Liver (tissue), 8 donors: ENCODE measurements at regions not wholly inside any gene's neighbourhood (a gene's known extent, or its start where the extent isn't known, plus 50 kb on each side); places are given as distances from the start of the nearest gene placed in this dataset.

Experiments used
- DNase-seq: peaks from one replicate; pipeline ENCODE4 v3.0.0-alpha.2; 2017; ENCODE audit warnings: low spot score
- H3K27ac ChIP-seq, 2 donors: one replicate each; pipeline ENCODE4 v1.7.0; 2013; ENCODE audit warnings: inconsistent platforms in 2 of 2, low read length in 2 of 2, control low read depth in 1 of 2, low read depth in 1 of 2, mild to moderate bottlenecking in 1 of 2
- H3K27me3 ChIP-seq, 4 donors: one replicate each; pipeline versions ENCODE4 v1.6.1 to v1.7.0; 2013; ENCODE audit warnings: low read length in 3 of 4, inconsistent platforms in 1 of 4, mild to moderate bottlenecking in 1 of 4, moderate library complexity in 1 of 4; ENCODE audit not compliant: control insufficient read depth in 4 of 4, insufficient read depth in 4 of 4
- H3K36me3 ChIP-seq, 4 donors: one replicate each; pipeline versions ENCODE4 v1.6.1 to v1.7.0; 2013; ENCODE audit warnings: low read length in 3 of 4, mild to moderate bottlenecking in 3 of 4, low read depth in 1 of 4, moderate library complexity in 1 of 4; ENCODE audit not compliant: control insufficient read depth in 4 of 4, insufficient read depth in 3 of 4
- H3K4me1 ChIP-seq, 4 donors: one replicate each; pipeline versions ENCODE4 v1.6.1 to v1.7.0; 2013; ENCODE audit warnings: low read length in 3 of 4, mild to moderate bottlenecking in 3 of 4, moderate library complexity in 1 of 4; ENCODE audit not compliant: control insufficient read depth in 4 of 4, insufficient read depth in 4 of 4
- H3K4me3 ChIP-seq, 3 donors: one replicate each; pipeline versions ENCODE4 v1.6.1 to v1.7.0; 2013; ENCODE audit warnings: low read length in 3 of 3, control low read depth in 1 of 3, low read depth in 1 of 3, mild to moderate bottlenecking in 1 of 3
- H3K9ac ChIP-seq, 2 donors: one replicate each; pipeline ENCODE4 v1.7.0; 2013; ENCODE audit warnings: low read length in 2 of 2, mild to moderate bottlenecking in 2 of 2, moderate library complexity in 2 of 2, control low read depth in 1 of 2, low read depth in 1 of 2
- H3K9me3 ChIP-seq, 4 donors: one replicate each; pipeline versions ENCODE4 v1.6.1 to v1.7.0; 2013; ENCODE audit warnings: low read length in 3 of 4; ENCODE audit not compliant: control insufficient read depth in 4 of 4
- EGR1 ChIP-seq, 2 donors: IDR thresholded peaks; 2 replicates each; pipeline ENCODE4 v1.6.1; 2016 to 2018; ENCODE audit warnings: antibody characterized with exemption in 2 of 2, low read depth in 2 of 2
- FOXA1 ChIP-seq: IDR thresholded peaks from 2 replicates; pipeline ENCODE4 v1.6.1; 2016; ENCODE audit warnings: antibody characterized with exemption
- FOXA2 ChIP-seq: IDR thresholded peaks from 2 replicates; pipeline ENCODE4 v1.6.1; 2016; ENCODE audit warnings: antibody characterized with exemption
- GABPA ChIP-seq, 2 donors: IDR thresholded peaks in 1 of 2; conservative IDR thresholded peaks in 1 of 2; 2 replicates each; pipeline ENCODE4 v1.6.1; 2016; ENCODE audit warnings: antibody characterized with exemption in 2 of 2, mild to moderate bottlenecking in 1 of 2, moderate library complexity in 1 of 2
- HNF4A ChIP-seq, 2 donors: conservative IDR thresholded peaks; 2 replicates each; pipeline ENCODE4 v1.6.1; 2016; ENCODE audit warnings: antibody characterized with exemption in 2 of 2, mild to moderate bottlenecking in 2 of 2
- HNF4G ChIP-seq: IDR thresholded peaks from 2 replicates; pipeline ENCODE4 v1.6.1; 2016; ENCODE audit warnings: antibody characterized with exemption
- JUND ChIP-seq, 2 donors: IDR thresholded peaks; 2 replicates each; pipeline ENCODE4 v1.6.1; 2016; ENCODE audit warnings: antibody characterized with exemption in 2 of 2
- NR2F2 ChIP-seq: IDR thresholded peaks from 2 replicates; pipeline ENCODE4 v1.6.1; 2016; ENCODE audit warnings: antibody characterized with exemption
- RAD21 ChIP-seq, 2 donors: IDR thresholded peaks; 2 replicates each; pipeline ENCODE4 v1.6.1; 2016; ENCODE audit warnings: antibody characterized with exemption in 2 of 2, mild to moderate bottlenecking in 2 of 2
- RXRA ChIP-seq, 2 donors: IDR thresholded peaks; 2 replicates each; pipeline ENCODE4 v1.6.1; 2017 to 2018; ENCODE audit warnings: antibody characterized with exemption in 2 of 2, mild to moderate bottlenecking in 1 of 2
- SP1 ChIP-seq: IDR thresholded peaks from 2 replicates; pipeline ENCODE4 v1.6.1; 2018; ENCODE audit warnings: antibody characterized with exemption, mild to moderate bottlenecking
- TAF1 ChIP-seq: conservative IDR thresholded peaks from 2 replicates; pipeline ENCODE4 v1.6.1; 2016; ENCODE audit warnings: antibody characterized with exemption, mild to moderate bottlenecking
- YY1 ChIP-seq: IDR thresholded peaks from 2 replicates; pipeline ENCODE4 v1.6.1; 2016; ENCODE audit warnings: antibody characterized with exemption, mild to moderate bottlenecking
- WGBS: extraction: QIAGEN DNeasy Blood & Tissue Kit; methylation state at CpG from one replicate; pipeline ENCODE4 v1.1.7; 2013; 5-methylcytosine and 5-hydroxymethylcytosine counted together
- TF ChIP-seq, protein P1 (sequence below): fragments of 150-350 bp; IDR thresholded peaks from 2 replicates; pipeline ENCODE4 v1.5.1; 2017; ENCODE audit warnings: improper control_type of control experiment, low read depth, low read length; ENCODE audit not compliant: missing input control
- TF ChIP-seq, protein P2 (sequence below): IDR thresholded peaks from 2 replicates; pipeline ENCODE4 v1.6.1; 2016; ENCODE audit warnings: antibody characterized with exemption
- TF ChIP-seq, protein P3 (sequence below): IDR thresholded peaks from 2 replicates; pipeline ENCODE4 v1.6.1; 2016; ENCODE audit warnings: antibody characterized with exemption, mild to moderate bottlenecking
- TF ChIP-seq, protein P4 (sequence below): IDR thresholded peaks from 2 replicates; pipeline ENCODE4 v1.6.1; 2016; ENCODE audit warnings: antibody characterized with exemption
- TF ChIP-seq, protein P5 (sequence below): IDR thresholded peaks from 2 replicates; pipeline ENCODE4 v1.6.1; 2016; ENCODE audit warnings: antibody characterized with exemption
- donor health status: healthy.
- donor health status: healthy.
- donor health status: healthy.
- donor health status: healthy.
- donor health status: healthy.

DNA sequence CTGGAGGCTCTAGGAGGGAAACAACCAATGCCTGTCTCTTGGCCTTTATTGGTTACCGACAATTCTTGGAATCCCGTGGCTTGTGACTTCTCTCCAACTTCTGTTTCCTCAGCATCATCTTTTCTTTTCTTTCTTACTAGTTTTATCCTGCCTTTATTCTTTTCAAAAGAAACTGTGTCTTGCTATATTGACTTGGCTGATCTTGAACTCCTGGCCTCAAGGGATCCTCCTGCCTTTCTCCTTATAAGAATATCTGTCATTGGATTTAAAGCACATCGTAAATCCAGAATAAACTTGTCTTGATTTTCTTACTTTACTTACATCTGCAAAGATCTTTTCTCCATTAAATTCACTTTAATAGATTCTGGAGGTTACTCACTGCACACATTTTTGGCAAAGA is 49.9 kb upstream of the UGT2B10 start:
- H3K27me3 ChIP-seq: no peaks in the 10 kb centered on the region
- H3K36me3 ChIP-seq: no peaks in the 10 kb centered on the region
- no peak overlapping the region for H3K9ac ChIP-seq
- no peak for DNase-seq
- TF ChIP-seq RAD21 (IDR thresholded peaks at IDR 0.05) (no peak), SP1 (no peak), EGR1 (IDR thresholded peaks at IDR 0.05; ENCODE audit: low read depth in 2 of 2) (no peak), TAF1 (no peak), HNF4G (no peak), RXRA (IDR thresholded peaks at IDR 0.05) (no peak), FOXA2 (no peak), JUND (IDR thresholded peaks at IDR 0.05) (no peak), HNF4A (conservative IDR thresholded peaks at IDR 0.05) (no peak), GABPA (IDR thresholded peaks at IDR 0.05 in 1 of 2, conservative IDR thresholded peaks at IDR 0.05 in 1 of 2) (no peak), NR2F2 (no peak), YY1 (no peak), FOXA1 (no peak)
- TF ChIP-seq, protein P1, sequence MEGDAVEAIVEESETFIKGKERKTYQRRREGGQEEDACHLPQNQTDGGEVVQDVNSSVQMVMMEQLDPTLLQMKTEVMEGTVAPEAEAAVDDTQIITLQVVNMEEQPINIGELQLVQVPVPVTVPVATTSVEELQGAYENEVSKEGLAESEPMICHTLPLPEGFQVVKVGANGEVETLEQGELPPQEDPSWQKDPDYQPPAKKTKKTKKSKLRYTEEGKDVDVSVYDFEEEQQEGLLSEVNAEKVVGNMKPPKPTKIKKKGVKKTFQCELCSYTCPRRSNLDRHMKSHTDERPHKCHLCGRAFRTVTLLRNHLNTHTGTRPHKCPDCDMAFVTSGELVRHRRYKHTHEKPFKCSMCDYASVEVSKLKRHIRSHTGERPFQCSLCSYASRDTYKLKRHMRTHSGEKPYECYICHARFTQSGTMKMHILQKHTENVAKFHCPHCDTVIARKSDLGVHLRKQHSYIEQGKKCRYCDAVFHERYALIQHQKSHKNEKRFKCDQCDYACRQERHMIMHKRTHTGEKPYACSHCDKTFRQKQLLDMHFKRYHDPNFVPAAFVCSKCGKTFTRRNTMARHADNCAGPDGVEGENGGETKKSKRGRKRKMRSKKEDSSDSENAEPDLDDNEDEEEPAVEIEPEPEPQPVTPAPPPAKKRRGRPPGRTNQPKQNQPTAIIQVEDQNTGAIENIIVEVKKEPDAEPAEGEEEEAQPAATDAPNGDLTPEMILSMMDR: no peak
- TF ChIP-seq, protein P2, sequence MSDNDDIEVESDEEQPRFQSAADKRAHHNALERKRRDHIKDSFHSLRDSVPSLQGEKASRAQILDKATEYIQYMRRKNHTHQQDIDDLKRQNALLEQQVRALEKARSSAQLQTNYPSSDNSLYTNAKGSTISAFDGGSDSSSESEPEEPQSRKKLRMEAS: no peak
- TF ChIP-seq, protein P3, sequence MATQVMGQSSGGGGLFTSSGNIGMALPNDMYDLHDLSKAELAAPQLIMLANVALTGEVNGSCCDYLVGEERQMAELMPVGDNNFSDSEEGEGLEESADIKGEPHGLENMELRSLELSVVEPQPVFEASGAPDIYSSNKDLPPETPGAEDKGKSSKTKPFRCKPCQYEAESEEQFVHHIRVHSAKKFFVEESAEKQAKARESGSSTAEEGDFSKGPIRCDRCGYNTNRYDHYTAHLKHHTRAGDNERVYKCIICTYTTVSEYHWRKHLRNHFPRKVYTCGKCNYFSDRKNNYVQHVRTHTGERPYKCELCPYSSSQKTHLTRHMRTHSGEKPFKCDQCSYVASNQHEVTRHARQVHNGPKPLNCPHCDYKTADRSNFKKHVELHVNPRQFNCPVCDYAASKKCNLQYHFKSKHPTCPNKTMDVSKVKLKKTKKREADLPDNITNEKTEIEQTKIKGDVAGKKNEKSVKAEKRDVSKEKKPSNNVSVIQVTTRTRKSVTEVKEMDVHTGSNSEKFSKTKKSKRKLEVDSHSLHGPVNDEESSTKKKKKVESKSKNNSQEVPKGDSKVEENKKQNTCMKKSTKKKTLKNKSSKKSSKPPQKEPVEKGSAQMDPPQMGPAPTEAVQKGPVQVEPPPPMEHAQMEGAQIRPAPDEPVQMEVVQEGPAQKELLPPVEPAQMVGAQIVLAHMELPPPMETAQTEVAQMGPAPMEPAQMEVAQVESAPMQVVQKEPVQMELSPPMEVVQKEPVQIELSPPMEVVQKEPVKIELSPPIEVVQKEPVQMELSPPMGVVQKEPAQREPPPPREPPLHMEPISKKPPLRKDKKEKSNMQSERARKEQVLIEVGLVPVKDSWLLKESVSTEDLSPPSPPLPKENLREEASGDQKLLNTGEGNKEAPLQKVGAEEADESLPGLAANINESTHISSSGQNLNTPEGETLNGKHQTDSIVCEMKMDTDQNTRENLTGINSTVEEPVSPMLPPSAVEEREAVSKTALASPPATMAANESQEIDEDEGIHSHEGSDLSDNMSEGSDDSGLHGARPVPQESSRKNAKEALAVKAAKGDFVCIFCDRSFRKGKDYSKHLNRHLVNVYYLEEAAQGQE: no peak
- TF ChIP-seq, protein P4, sequence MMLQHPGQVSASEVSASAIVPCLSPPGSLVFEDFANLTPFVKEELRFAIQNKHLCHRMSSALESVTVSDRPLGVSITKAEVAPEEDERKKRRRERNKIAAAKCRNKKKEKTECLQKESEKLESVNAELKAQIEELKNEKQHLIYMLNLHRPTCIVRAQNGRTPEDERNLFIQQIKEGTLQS: no peak
- TF ChIP-seq, protein P5, sequence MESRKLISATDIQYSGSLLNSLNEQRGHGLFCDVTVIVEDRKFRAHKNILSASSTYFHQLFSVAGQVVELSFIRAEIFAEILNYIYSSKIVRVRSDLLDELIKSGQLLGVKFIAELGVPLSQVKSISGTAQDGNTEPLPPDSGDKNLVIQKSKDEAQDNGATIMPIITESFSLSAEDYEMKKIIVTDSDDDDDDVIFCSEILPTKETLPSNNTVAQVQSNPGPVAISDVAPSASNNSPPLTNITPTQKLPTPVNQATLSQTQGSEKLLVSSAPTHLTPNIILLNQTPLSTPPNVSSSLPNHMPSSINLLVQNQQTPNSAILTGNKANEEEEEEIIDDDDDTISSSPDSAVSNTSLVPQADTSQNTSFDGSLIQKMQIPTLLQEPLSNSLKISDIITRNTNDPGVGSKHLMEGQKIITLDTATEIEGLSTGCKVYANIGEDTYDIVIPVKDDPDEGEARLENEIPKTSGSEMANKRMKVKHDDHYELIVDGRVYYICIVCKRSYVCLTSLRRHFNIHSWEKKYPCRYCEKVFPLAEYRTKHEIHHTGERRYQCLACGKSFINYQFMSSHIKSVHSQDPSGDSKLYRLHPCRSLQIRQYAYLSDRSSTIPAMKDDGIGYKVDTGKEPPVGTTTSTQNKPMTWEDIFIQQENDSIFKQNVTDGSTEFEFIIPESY: no peak
- H3K4me1 ChIP-seq: peaks cover 0 to 4% (median 0%) of the 10 kb centered on the region in 4 donors
- no peaks in the 10 kb centered on the region for H3K9me3 ChIP-seq
- WGBS: 63% methylated on average over 3 of the region's 3 CpGs
- no peak overlapping the region for H3K4me3 ChIP-seq
- H3K27ac ChIP-seq: no peak overlapping the region
